ENCODE measurements at regions not wholly inside any gene's neighbourhood (a gene's known extent, or its start where the extent isn't known, plus 50 kb on each side); places are given as distances from the start of the nearest gene placed in this dataset.

DNA sequence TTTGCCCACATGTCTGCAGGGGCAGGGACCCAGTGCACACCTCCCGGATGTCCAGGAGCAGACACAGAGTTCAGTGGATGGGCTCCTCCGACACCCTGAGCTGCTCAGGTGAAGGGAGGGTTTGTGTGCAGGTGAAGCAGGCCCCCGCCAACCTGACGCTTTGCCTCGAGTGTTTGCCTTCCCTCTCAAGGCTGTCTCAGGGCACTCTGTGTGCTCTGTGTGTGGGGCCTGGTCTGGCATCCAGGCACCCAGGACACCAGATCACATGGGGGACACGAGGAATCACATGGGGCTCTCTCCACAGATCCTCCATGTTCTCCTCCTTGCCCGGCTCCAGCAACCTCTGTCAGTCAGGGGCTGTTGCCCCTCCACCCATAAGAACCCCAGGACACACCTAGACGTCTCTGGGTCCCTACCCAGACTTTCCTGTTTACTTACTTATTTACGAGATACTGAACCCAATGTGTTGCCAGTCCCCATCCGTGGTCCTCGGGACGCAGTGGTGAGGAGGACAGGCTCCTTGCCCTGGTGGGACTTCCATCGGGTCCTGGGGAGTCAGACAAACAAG lies 99.5 kb downstream of the HTR5A start:
- TF ChIP-seq POLR2AphosphoS5 (IDR thresholded peaks at IDR 0.05; ENCODE audit: low read depth, low read length) (no peak), FOXP2 (optimal IDR thresholded peaks at IDR 0.05; ENCODE audit: borderline replicate concordance, extremely low read depth, extremely low read length, insufficient read depth) (no peak), TAF1 (IDR thresholded peaks at IDR 0.05; ENCODE audit: borderline replicate concordance, insufficient read depth, low read length) (no peak), SIN3A (IDR thresholded peaks at IDR 0.05; ENCODE audit: borderline replicate concordance, insufficient read depth, low read length) (no peak)
- TF ChIP-seq, protein P1, sequence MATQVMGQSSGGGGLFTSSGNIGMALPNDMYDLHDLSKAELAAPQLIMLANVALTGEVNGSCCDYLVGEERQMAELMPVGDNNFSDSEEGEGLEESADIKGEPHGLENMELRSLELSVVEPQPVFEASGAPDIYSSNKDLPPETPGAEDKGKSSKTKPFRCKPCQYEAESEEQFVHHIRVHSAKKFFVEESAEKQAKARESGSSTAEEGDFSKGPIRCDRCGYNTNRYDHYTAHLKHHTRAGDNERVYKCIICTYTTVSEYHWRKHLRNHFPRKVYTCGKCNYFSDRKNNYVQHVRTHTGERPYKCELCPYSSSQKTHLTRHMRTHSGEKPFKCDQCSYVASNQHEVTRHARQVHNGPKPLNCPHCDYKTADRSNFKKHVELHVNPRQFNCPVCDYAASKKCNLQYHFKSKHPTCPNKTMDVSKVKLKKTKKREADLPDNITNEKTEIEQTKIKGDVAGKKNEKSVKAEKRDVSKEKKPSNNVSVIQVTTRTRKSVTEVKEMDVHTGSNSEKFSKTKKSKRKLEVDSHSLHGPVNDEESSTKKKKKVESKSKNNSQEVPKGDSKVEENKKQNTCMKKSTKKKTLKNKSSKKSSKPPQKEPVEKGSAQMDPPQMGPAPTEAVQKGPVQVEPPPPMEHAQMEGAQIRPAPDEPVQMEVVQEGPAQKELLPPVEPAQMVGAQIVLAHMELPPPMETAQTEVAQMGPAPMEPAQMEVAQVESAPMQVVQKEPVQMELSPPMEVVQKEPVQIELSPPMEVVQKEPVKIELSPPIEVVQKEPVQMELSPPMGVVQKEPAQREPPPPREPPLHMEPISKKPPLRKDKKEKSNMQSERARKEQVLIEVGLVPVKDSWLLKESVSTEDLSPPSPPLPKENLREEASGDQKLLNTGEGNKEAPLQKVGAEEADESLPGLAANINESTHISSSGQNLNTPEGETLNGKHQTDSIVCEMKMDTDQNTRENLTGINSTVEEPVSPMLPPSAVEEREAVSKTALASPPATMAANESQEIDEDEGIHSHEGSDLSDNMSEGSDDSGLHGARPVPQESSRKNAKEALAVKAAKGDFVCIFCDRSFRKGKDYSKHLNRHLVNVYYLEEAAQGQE (IDR thresholded peaks at IDR 0.05; ENCODE audit: insufficient read depth in 1 of 2, low read depth in 2 of 2, low read length in 2 of 2), result no peak

DNA sequence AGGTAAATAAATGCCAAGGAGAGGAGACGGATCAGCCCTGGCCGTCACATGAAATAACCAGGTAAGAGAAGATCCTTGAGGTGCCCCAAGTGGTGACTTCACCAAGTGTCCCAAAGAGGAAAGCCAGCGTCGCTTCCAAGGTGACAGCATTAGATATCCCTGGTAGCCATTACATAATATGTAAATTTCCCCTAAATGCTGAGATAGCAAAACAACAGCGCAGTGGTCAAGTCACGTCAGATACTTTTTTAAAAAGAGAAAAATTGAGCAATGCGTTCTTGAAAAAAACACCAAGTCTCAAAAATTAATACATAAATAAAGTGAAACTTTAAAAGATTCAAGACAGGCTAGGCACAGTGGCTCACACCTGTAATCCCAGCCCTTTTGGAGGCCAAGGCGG lies 100.2 kb downstream of the HTR5A start:
- TF ChIP-seq FOXP2 (optimal IDR thresholded peaks at IDR 0.05; ENCODE audit: borderline replicate concordance, extremely low read depth, extremely low read length, insufficient read depth) (no peak), TAF1 (IDR thresholded peaks at IDR 0.05; ENCODE audit: borderline replicate concordance, insufficient read depth, low read length) (no peak), POLR2AphosphoS5 (IDR thresholded peaks at IDR 0.05; ENCODE audit: low read depth, low read length) (no peak), SIN3A (IDR thresholded peaks at IDR 0.05; ENCODE audit: borderline replicate concordance, insufficient read depth, low read length) (no peak)
- TF ChIP-seq, protein P1 (IDR thresholded peaks at IDR 0.05; ENCODE audit: insufficient read depth in 1 of 2, low read depth in 2 of 2, low read length in 2 of 2), result no peak

DNA sequence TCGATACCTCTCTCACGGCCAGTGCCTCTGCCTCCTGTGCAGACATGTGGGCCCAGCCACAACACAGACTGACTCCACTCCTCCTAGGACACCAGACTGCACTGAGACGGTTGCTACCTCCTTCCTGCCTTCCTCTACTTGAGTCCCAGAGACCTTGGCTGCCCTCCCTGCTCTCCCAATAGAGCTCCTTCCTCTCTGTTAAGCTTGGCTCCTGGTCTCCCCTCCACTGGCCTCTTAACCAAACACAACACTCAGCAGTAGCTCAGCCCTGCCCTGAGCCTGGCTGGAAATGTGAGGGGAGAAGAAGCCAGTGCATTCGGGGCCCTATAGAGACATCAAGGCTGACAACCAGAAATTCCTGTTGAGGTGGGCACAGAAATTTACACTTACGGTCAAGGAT lies 102.0 kb downstream of the HTR5A start:
- TF ChIP-seq POLR2AphosphoS5 (IDR thresholded peaks at IDR 0.05; ENCODE audit: low read depth, low read length), result no peak
- TF ChIP-seq, protein P1 (IDR thresholded peaks at IDR 0.05; ENCODE audit: insufficient read depth in 1 of 2, low read depth in 2 of 2, low read length in 2 of 2), result no peak
- TF ChIP-seq TAF1 (IDR thresholded peaks at IDR 0.05; ENCODE audit: borderline replicate concordance, insufficient read depth, low read length), result no peak
- TF ChIP-seq SIN3A (IDR thresholded peaks at IDR 0.05; ENCODE audit: borderline replicate concordance, insufficient read depth, low read length), result no peak
- TF ChIP-seq FOXP2 (optimal IDR thresholded peaks at IDR 0.05; ENCODE audit: borderline replicate concordance, extremely low read depth, extremely low read length, insufficient read depth), result no peak

DNA sequence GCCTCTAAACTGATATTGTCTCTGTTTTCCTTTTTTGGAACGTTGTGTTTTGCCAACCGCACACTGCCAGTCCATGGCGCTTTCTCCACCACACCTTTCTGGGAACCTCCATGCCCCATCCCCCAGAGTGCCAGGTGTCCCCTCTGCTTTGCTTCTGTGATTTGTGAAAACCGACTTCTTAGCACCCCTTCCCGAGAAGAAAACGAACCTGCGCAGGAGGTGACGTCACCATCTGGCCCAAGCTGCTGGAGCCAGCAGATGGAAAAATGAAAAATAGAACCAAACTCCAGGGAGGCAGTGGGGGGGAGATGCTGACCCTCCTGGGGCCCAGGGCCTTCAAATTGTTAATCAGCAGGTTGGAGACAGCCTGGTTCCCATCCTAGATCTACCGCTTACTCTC lies 103.8 kb downstream of the HTR5A start:
- TF ChIP-seq TAF1 (IDR thresholded peaks at IDR 0.05; ENCODE audit: borderline replicate concordance, insufficient read depth, low read length) (no peak), SIN3A (IDR thresholded peaks at IDR 0.05; ENCODE audit: borderline replicate concordance, insufficient read depth, low read length) (no peak), FOXP2 (optimal IDR thresholded peaks at IDR 0.05; ENCODE audit: borderline replicate concordance, extremely low read depth, extremely low read length, insufficient read depth) (no peak), POLR2AphosphoS5 (IDR thresholded peaks at IDR 0.05; ENCODE audit: low read depth, low read length) (no peak)
- TF ChIP-seq, protein P1 (IDR thresholded peaks at IDR 0.05; ENCODE audit: insufficient read depth in 1 of 2, low read depth in 2 of 2, low read length in 2 of 2), result no peak

Data from PFSK-1 (cell line).